Activated CD4-positive, alpha-beta T cell treated with anti-CD3 and anti-CD28 coated beads, Interleukin-2, amount 10 ng/mL, durations not matched to agents 24 days and 14 days (primary cell): ENCODE measurements at regions not wholly inside any gene's neighbourhood (a gene's known extent, or its start where the extent isn't known, plus 50 kb on each side); places are given as distances from the start of the nearest gene placed in this dataset.

Experiments used
- DNase-seq: peaks from one replicate; pipeline ENCODE4 v3.0.0; 2022
- H3K27ac Mint-ChIP-seq: one replicate; pipeline ENCODE4 v1.8.0; 2022; ENCODE audit warnings: mild to moderate bottlenecking, mixed read lengths
- H3K27me3 Mint-ChIP-seq: one replicate; pipeline ENCODE4 v1.8.0; 2022; ENCODE audit warnings: mixed read lengths
- H3K36me3 Mint-ChIP-seq: one replicate; pipeline ENCODE4 v1.8.0; 2022; ENCODE audit warnings: low read depth, mild to moderate bottlenecking, mixed read lengths
- H3K4me1 Mint-ChIP-seq: one replicate; pipeline ENCODE4 v1.8.0; 2021; ENCODE audit warnings: mixed read lengths
- H3K4me3 Mint-ChIP-seq: one replicate; pipeline ENCODE4 v1.8.0; 2022; ENCODE audit warnings: mild to moderate bottlenecking, moderate library complexity, mixed read lengths
- H3K9me3 Mint-ChIP-seq: one replicate; pipeline ENCODE4 v1.8.0; 2021; ENCODE audit warnings: mixed read lengths
- intact Hi-C: fragments of 100-400 bp; cut with micrococcal nuclease; formaldehyde crosslinking; loops from one replicate; pipeline ENCODE4 v1.15.1; 2023

DNA sequence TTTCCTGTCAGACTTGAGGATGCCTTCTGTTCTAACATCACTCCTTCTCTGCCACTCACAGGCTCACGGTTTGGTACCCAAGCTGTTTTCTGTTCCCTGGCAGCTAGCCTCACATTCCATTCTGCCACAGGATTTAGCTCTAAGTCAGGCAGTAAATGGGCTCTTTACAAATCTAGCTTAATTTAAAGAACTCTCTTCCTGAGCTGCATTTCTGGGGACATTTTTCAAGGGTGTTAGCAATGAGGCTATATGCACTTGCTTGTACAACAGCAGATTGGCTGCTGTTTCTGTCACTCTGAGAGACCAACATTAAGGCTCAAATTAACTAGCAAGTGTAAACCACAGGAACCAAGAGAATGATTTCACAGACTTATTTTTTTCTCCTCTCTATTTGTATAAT is 337.8 kb upstream of the NOCT start:
- H3K36me3 Mint-ChIP-seq, result no peaks in the 10 kb centered on the region
- no peak for DNase-seq
- H3K4me3 Mint-ChIP-seq, result no peak overlapping the region
- H3K27me3 Mint-ChIP-seq, result peaks cover 8% of the 10 kb centered on the region
- intact Hi-C loops, result no loop called here
- no peak overlapping the region for H3K27ac Mint-ChIP-seq
- H3K9me3 Mint-ChIP-seq, result no peaks in the 10 kb centered on the region
- H3K4me1 Mint-ChIP-seq, result no peaks in the 10 kb centered on the region

DNA sequence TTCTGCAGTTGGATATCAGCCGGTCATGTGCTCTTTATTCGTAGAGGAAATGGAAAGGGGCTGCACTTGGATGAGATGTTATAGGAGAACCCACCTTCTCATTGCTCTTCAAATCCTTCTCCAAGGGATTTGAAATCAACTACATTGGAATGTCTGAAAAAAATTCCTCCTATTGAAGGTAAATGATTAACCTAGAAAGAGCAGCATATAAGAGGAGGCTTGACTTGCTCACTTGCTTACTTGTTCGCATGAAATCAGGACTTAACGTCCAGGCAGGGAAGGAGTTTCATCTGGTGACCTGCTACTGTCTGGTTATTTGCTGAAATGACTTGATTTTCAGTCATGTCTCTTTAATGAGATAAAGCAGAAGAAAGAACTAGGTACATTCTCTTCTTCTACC is 338.4 kb upstream of the NOCT start:
- H3K4me1 Mint-ChIP-seq, result no peaks in the 10 kb centered on the region
- no peak overlapping the region for H3K4me3 Mint-ChIP-seq
- no peaks in the 10 kb centered on the region for H3K9me3 Mint-ChIP-seq
- H3K36me3 Mint-ChIP-seq, result no peaks in the 10 kb centered on the region
- H3K27ac Mint-ChIP-seq, result no peak overlapping the region
- intact Hi-C loops, result no loop called here
- DNase-seq, result no peak
- H3K27me3 Mint-ChIP-seq, result peaks cover 4% of the 10 kb centered on the region

DNA sequence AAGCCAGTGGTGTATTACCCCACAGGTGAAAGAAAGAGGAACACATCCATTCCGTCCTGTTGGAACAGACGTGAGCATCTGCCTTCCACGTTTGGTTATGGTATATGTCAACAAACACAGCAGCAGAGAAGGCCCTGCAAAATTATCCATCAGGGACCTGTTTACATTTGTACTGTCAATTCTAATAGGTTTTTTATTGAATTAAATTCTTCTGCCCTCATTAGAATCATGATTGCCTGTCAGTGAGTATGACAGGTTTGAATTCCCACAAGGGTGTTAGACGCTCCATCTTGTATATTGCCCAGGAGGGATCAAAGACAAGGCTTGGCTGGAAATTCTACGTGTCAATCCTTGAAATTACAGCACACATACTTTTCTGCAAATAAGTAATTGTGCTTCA is 339.9 kb upstream of the NOCT start:
- no peak overlapping the region for H3K4me3 Mint-ChIP-seq
- H3K27ac Mint-ChIP-seq, result no peak overlapping the region
- peaks cover 2% of the 10 kb centered on the region for H3K27me3 Mint-ChIP-seq
- DNase-seq, result no peak
- no peaks in the 10 kb centered on the region for H3K9me3 Mint-ChIP-seq
- no peaks in the 10 kb centered on the region for H3K36me3 Mint-ChIP-seq
- intact Hi-C loops, result no loop called here
- H3K4me1 Mint-ChIP-seq, result no peaks in the 10 kb centered on the region

DNA sequence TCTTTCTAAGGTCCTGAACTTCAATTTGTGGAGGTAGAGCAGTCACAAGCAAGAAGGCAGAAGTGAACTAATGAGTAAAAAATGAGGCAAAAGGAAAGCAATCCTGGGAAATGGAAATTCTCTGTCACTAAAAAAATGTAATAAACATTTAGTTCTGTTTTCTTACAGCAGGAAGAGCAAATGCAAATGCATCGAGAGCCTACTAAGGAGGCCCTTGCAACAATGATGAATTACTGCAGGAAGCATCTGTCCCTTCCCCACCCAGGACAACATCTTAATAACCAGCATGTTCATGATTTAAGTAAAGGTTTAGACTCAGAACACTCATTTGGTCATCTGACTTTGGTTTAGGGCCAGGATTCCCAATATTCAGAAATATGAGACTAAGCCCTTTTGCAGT is 341.4 kb upstream of the NOCT start:
- peaks cover 2% of the 10 kb centered on the region for H3K27me3 Mint-ChIP-seq
- no peak overlapping the region for H3K27ac Mint-ChIP-seq
- no peaks in the 10 kb centered on the region for H3K4me1 Mint-ChIP-seq
- H3K36me3 Mint-ChIP-seq, result no peaks in the 10 kb centered on the region
- H3K9me3 Mint-ChIP-seq, result no peaks in the 10 kb centered on the region
- DNase-seq, result no peak
- no peak overlapping the region for H3K4me3 Mint-ChIP-seq
- intact Hi-C loops, result no loop called here

DNA sequence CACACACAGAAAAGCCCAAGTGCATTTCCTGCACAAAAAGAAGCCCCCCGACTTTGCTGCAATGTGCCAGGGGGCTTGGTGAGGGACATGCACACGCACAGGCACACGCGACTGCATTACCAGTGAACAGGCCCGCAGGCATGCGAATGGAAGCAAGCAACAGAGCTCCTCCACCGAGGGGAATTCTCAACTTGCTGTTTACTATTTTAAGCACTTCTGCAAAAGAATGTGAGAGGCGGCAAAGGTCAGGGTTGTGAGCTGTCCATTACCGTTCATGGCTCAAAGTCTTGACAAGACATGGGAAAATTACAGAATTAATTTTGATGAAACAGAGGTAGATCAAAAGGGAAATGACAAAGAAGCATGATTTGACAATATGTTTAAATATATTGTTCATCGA is 342.5 kb upstream of the NOCT start:
- Mint-ChIP-seq H3K27me3 (peaks cover 2% of the 10 kb centered on the region), H3K27ac (no peak overlapping the region)

DNA sequence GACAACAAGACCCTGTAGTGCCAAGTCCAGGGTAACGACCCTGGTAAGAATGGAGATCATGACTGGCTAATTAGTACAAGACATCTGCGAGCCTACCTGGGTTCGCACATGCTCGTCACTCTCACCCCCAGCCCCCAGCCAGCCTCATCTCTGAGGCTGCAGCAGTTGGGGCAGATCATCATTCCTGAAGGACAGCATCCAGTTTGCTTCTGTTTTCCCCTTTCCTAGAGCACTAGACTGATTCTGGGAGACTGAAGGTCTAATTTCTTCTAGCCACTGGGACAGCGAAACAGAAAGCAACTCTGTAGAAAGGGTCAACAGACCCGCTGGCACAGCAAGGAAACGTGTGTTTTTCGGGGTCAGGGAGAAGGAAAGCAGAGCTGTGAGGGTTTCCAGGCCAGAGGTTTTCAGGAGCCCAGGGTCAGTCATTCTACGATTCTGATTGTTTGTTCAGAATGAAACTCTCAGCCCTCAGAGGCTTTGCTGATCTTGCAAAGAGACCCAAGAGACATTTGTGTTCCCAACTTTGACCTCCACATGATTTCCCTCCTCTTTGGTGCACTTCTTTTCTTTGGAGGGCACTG is 343.1 kb upstream of the NOCT start:
- no peak for DNase-seq
- Mint-ChIP-seq H3K9me3 (no peaks in the 10 kb centered on the region), H3K4me3 (no peak overlapping the region), H3K27ac (no peak overlapping the region), H3K4me1 (no peaks in the 10 kb centered on the region), H3K36me3 (no peaks in the 10 kb centered on the region), H3K27me3 (peaks cover 2% of the 10 kb centered on the region)
- intact Hi-C loops, result no loop called here

More for the DNA sequence above, 342.5 kb upstream of the NOCT start:
- no peaks in the 10 kb centered on the region for H3K36me3 Mint-ChIP-seq
- no peaks in the 10 kb centered on the region for H3K4me1 Mint-ChIP-seq
- DNase-seq, result no peak
- intact Hi-C loops, result no loop called here
- H3K9me3 Mint-ChIP-seq, result no peaks in the 10 kb centered on the region
- H3K4me3 Mint-ChIP-seq, result no peak overlapping the region

DNA sequence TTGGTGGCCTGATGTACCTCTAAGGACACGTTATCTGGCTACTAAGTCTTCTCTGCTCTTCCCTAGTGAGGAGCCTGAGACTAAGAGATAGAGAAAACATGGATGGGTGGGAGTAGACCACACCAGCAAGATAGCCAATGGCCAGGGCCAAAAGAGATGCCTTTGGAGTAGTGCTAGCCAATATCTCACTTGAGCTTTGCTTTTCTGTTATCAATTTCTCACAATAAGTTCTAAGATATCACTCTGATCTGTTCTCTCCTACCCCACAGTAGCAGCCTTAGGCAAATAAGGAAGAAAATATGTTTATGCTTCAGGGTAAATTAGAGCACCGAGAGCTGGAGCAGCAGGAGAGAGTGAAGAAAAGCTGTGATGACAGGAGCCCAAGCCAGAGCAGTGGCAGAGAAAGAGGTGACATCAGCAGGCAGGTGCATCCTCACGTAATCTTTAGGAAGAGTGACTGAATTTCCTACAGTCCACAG is 343.9 kb upstream of the NOCT start:
- H3K9me3 Mint-ChIP-seq, result no peaks in the 10 kb centered on the region
- H3K36me3 Mint-ChIP-seq, result no peaks in the 10 kb centered on the region
- H3K27me3 Mint-ChIP-seq, result peaks cover 2% of the 10 kb centered on the region
- intact Hi-C loops, result no loop called here
- no peaks in the 10 kb centered on the region for H3K4me1 Mint-ChIP-seq
- H3K27ac Mint-ChIP-seq, result no peak overlapping the region
- no peak overlapping the region for H3K4me3 Mint-ChIP-seq
- no peak for DNase-seq

DNA sequence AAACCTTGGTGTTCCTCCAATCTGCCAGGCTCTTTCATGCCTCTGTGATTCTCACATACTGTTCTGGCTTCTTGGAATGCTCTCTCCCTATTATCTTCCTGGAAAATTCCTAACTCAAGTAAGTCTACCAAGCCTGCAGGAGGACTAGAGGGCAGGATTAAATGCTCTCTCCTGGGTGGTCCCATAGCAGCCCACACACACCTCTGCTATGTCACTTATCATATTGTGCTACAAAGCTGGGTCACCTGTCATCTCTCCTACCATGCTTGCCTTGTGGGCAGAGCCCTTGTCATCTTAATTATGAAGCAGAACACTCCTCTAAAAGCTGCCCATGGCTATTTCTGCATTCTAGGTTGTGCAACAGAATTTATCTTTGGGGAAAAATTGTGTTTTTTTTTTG is 344.5 kb upstream of the NOCT start:
- Mint-ChIP-seq H3K4me1 (no peaks in the 10 kb centered on the region), H3K36me3 (no peaks in the 10 kb centered on the region), H3K27me3 (peaks cover 2% of the 10 kb centered on the region)

DNA sequence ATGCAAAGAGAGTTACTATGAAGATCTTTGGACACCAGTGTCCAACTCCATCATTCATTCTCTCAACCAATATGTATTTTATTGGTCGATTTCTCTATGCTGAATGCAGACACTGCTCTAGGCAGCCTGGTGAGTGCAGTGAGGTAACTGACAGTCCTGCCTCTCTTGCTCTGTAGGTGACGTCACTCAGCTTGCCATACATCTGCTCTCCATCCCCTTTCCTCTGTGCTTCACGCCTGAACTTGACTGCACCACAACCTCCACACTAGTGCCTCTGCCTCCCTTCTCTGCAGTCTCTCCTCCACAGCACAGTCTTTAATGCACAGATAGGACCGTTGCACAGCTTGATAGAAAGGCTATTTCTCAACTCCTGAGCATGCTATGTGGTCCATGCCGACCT is 344.9 kb upstream of the NOCT start:
- no peak for DNase-seq
- no peak overlapping the region for H3K4me3 Mint-ChIP-seq
- H3K9me3 Mint-ChIP-seq, result no peaks in the 10 kb centered on the region
- no peak overlapping the region for H3K27ac Mint-ChIP-seq
- peaks cover 2% of the 10 kb centered on the region for H3K27me3 Mint-ChIP-seq
- no peaks in the 10 kb centered on the region for H3K36me3 Mint-ChIP-seq
- H3K4me1 Mint-ChIP-seq, result no peaks in the 10 kb centered on the region
- intact Hi-C loops, result no loop called here

More for the DNA sequence above, 344.5 kb upstream of the NOCT start:
- Mint-ChIP-seq H3K27ac (no peak overlapping the region), H3K4me3 (no peak overlapping the region), H3K9me3 (no peaks in the 10 kb centered on the region)
- intact Hi-C loops, result no loop called here
- DNase-seq, result no peak

DNA sequence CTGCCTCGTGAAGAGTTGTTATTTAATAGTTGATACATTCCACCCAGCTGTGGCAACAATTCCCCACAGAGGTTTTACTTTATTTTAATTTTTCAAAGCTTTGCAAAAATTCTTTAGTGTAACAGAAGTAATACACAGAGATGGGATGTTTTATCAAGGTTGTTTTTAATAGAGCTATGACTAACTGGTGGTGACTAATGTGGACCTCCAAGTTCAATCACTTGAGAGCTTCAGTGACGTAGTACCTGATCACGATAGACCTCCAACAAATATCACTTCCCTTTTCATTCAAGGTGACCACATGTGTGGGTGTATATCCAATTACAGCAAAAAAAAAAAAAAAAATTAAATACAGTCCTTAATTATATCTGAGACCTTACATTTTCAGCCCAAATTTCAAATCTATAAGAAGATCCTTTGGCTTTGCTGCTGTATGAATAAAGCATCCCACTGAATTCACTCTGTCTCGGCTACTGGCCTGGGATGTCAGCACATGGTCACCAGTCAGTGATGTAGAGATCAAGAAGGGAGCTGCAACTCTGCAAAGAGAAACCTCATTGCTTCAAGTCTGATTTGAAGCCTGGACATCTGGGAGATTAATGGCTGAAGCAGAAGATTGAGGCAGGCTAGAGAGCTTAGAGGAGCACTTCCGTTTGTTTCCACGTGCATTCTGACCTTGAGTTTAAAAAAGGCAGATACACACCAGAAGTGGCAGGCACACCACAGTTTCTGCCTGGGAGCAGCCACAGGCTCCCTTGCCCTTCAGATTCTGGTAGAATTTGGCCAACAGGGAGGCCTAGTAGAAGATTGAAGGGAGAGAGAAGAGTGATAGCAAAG is 345.9 kb upstream of the NOCT start:
- Mint-ChIP-seq H3K27me3 (no peaks in the 10 kb centered on the region), H3K36me3 (no peaks in the 10 kb centered on the region), H3K4me3 (no peak overlapping the region), H3K4me1 (no peaks in the 10 kb centered on the region), H3K9me3 (no peaks in the 10 kb centered on the region), H3K27ac (no peak overlapping the region)
- DNase-seq, result no peak
- intact Hi-C loops, result no loop called here

DNA sequence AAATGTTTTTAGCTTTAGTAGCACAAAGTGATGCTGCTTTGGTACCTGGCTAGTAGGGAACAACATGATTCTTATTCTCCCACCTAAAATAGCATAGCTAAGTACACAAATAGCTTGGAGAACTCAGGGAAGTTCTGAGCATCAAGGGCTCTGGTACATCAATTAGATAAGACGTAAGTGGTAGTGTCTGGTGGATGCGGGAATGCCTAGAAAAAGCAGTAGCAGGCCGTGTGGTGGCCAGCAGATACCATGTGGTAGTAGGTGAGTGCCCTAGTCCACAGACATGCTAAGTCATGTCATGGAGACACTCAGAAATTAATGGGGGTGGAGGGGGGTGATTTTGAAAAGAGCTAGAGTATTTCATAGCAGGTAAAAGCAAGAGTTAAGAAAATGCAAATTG is 347.3 kb upstream of the NOCT start:
- no peaks in the 10 kb centered on the region for H3K27me3 Mint-ChIP-seq
- no peaks in the 10 kb centered on the region for H3K36me3 Mint-ChIP-seq
- no peaks in the 10 kb centered on the region for H3K4me1 Mint-ChIP-seq
- H3K9me3 Mint-ChIP-seq, result no peaks in the 10 kb centered on the region
- no peak overlapping the region for H3K4me3 Mint-ChIP-seq
- DNase-seq, result no peak
- intact Hi-C loops, result no loop called here
- H3K27ac Mint-ChIP-seq, result no peak overlapping the region

DNA sequence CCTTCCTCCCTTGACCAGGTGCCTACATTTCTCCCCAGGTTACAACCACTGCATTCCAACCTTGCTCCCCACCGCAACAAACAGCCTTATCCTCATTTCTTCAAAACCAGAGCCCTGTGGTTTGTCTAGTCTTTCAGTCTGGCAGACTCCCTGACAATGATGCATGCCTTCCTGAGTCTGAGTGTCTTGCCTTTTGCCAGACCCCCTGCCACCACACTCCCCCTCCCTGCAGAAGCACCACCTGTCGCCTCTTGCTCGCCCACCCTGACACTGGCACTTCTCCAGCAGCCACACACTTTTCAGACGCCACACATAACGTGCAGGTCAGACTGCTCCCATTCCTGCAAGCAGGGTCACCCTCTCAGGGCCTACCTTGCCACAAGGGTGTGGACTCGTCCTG is 349.2 kb upstream of the NOCT start:
- H3K36me3 Mint-ChIP-seq, result no peaks in the 10 kb centered on the region
- H3K4me3 Mint-ChIP-seq, result no peak overlapping the region
- H3K9me3 Mint-ChIP-seq, result no peaks in the 10 kb centered on the region
- H3K27ac Mint-ChIP-seq, result no peak overlapping the region
- no peak for DNase-seq
- no peaks in the 10 kb centered on the region for H3K4me1 Mint-ChIP-seq
- intact Hi-C loops, result no loop called here
- H3K27me3 Mint-ChIP-seq, result no peaks in the 10 kb centered on the region

DNA sequence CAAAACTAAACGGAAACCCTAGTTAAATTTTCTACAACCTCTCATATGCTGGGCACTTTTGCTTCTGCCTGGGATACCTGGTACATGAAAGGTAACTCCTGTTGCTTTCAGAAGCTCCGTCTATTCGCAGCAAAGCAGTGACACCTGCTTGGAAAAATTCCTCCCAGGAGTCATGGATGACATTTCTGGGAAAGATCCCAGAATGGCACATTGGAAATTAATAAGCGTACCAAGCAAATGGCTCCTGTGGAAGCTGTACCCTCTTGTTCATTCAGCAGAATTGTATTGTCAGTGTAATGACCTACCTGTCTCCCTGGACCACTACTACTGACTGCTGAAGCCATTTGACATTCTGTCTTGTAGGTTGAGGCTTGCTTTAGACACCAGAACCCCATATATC is 349.7 kb upstream of the NOCT start:
- Mint-ChIP-seq H3K4me3 (no peak overlapping the region), H3K36me3 (no peaks in the 10 kb centered on the region), H3K27me3 (no peaks in the 10 kb centered on the region), H3K27ac (no peak overlapping the region), H3K4me1 (no peaks in the 10 kb centered on the region), H3K9me3 (no peaks in the 10 kb centered on the region)
- intact Hi-C loops, result no loop called here
- DNase-seq, result no peak

DNA sequence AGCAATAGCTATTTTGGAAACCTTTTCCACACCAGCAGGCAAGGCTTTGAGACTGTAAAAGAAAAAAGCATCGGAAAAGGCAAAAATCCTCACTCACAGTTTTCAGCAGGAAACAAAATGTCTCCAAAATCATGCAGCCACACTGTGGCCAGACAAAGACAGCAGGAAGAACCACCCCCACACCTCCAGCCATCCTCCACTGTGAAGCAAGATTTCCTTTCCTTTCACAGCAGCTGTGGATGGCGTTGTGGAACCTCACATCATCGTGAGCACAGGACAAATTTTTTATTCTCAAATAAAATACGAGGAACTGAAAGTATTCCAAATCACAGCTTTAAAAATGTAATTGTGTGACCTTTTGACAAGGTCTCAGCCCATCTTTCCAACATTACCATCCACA is 351.7 kb upstream of the NOCT start:
- peaks cover 2% of the 10 kb centered on the region for H3K27me3 Mint-ChIP-seq
- no peaks in the 10 kb centered on the region for H3K4me1 Mint-ChIP-seq
- no peaks in the 10 kb centered on the region for H3K36me3 Mint-ChIP-seq
- H3K9me3 Mint-ChIP-seq, result no peaks in the 10 kb centered on the region
- no peak for DNase-seq
- H3K27ac Mint-ChIP-seq, result no peak overlapping the region
- H3K4me3 Mint-ChIP-seq, result no peak overlapping the region
- intact Hi-C loops, result no loop called here
